Spinal cord (tissue), 9 donors: ENCODE measurements at regions not wholly inside any gene's neighbourhood (a gene's known extent, or its start where the extent isn't known, plus 50 kb on each side); places are given as distances from the start of the nearest gene placed in this dataset.
"Not testable (repeated sequence)": the region's sequence is repeated elsewhere in the genome, so short reads cannot be mapped to it uniquely, and the experiment has no call there.

Source experiments
- DNase-seq, 6 donors: peaks; one replicate each; pipeline versions ENCODE4 v3.0.0 to v3.0.0-alpha.2; 2013 to 2015; ENCODE audit warnings: low spot score in 6 of 6, low read depth in 4 of 6
- H3K27ac ChIP-seq: one replicate; pipeline ENCODE4 v1.5.1; 2013; ENCODE audit warnings: low read depth, low read length, control low read depth
- H3K27me3 ChIP-seq: one replicate; pipeline ENCODE4 v1.6.1; 2013; ENCODE audit warnings: low read length; ENCODE audit not compliant: control insufficient read depth, insufficient read depth
- H3K36me3 ChIP-seq: one replicate; pipeline ENCODE4 v1.6.1; 2013; ENCODE audit warnings: low read length; ENCODE audit not compliant: control insufficient read depth, insufficient read depth
- H3K4me1 ChIP-seq: one replicate; pipeline ENCODE4 v1.6.1; 2013; ENCODE audit warnings: low read length; ENCODE audit not compliant: control insufficient read depth, insufficient read depth
- H3K4me3 ChIP-seq: one replicate; pipeline ENCODE4 v1.5.1; 2013; ENCODE audit warnings: low read depth, low read length, control low read depth
- H3K9me3 ChIP-seq: one replicate; pipeline ENCODE4 v1.6.1; 2013; ENCODE audit warnings: low read length; ENCODE audit not compliant: control insufficient read depth, insufficient read depth
- WGBS: methylation state at CpG from one replicate; pipeline ENCODE4 v1.1.5; 2013; ENCODE audit warnings: missing lambda C conversion rate; ENCODE audit not compliant: insufficient coverage; 5-methylcytosine and 5-hydroxymethylcytosine counted together
- donor health status: healthy.

GRCh38 chr15:67928666-67929065 is 88.8 kb upstream of the RNU6-1 start:
- no peak overlapping the region for H3K27ac ChIP-seq
- peaks cover 7% of the 10 kb centered on the region for H3K4me1 ChIP-seq
- no peaks in the 10 kb centered on the region for H3K9me3 ChIP-seq
- H3K36me3 ChIP-seq: no peaks in the 10 kb centered on the region
- WGBS: 72% methylated on average over 6 of the region's 6 CpGs
- H3K27me3 ChIP-seq: no peaks in the 10 kb centered on the region
- no peak overlapping the region for H3K4me3 ChIP-seq
- no peak for DNase-seq

GRCh38 chr15:67930720-67931119 is 90.9 kb upstream of the RNU6-1 start:
- H3K9me3 ChIP-seq: no peaks in the 10 kb centered on the region
- H3K4me1 ChIP-seq: peaks cover 7% of the 10 kb centered on the region
- WGBS: 100% methylated on average over 2 of the region's 2 CpGs
- H3K27ac ChIP-seq: no peak overlapping the region
- no peak overlapping the region for H3K4me3 ChIP-seq
- DNase-seq: no peak
- H3K27me3 ChIP-seq: no peaks in the 10 kb centered on the region
- H3K36me3 ChIP-seq: no peaks in the 10 kb centered on the region

- H3K27ac ChIP-seq: no peak overlapping the region
- WGBS: 100% methylated on average over 1 of the region's 3 CpGs
- no peak for DNase-seq
Measured at GRCh38 chr15:67931861-67932260, 92.0 kb upstream of the RNU6-1 start.

GRCh38 chr15:67934126-67934525 is 94.3 kb upstream of the RNU6-1 start:
- not testable (repeated sequence) for H3K36me3 ChIP-seq, H3K27ac ChIP-seq, H3K9me3 ChIP-seq, H3K4me3 ChIP-seq, H3K4me1 ChIP-seq, H3K27me3 ChIP-seq, DNase-seq
- 100% methylated on average over 1 of the region's 3 CpGs for WGBS

More at GRCh38 chr15:67931861-67932260, 92.0 kb upstream of the RNU6-1 start:
- H3K36me3 ChIP-seq: no peaks in the 10 kb centered on the region
- no peak overlapping the region for H3K4me3 ChIP-seq
- no peaks in the 10 kb centered on the region for H3K27me3 ChIP-seq
- H3K9me3 ChIP-seq: peaks cover 2% of the 10 kb centered on the region
- H3K4me1 ChIP-seq: peaks cover 7% of the 10 kb centered on the region

GRCh38 chr15:67935244-67935643 is 95.4 kb upstream of the RNU6-1 start:
- Histone ChIP-seq H3K36me3 (no peaks in the 10 kb centered on the region), H3K4me3 (no peak overlapping the region), H3K27ac (no peak overlapping the region), H3K9me3 (peaks cover 2% of the 10 kb centered on the region), H3K4me1 (peaks cover 4% of the 10 kb centered on the region), H3K27me3 (no peaks in the 10 kb centered on the region)
- no peak for DNase-seq

GRCh38 chr15:67936258-67936657 is 96.4 kb upstream of the RNU6-1 start:
- no peak overlapping the region for H3K27ac ChIP-seq
- H3K27me3 ChIP-seq: no peaks in the 10 kb centered on the region
- H3K36me3 ChIP-seq: no peaks in the 10 kb centered on the region
- DNase-seq: no peak
- no peak overlapping the region for H3K4me3 ChIP-seq
- H3K9me3 ChIP-seq: peaks cover 2% of the 10 kb centered on the region
- peaks cover 4% of the 10 kb centered on the region for H3K4me1 ChIP-seq
- 89% methylated on average over 3 of the region's 5 CpGs for WGBS

- peaks cover 4% of the 10 kb centered on the region for H3K4me1 ChIP-seq
- no peaks in the 10 kb centered on the region for H3K36me3 ChIP-seq
- peaks cover 2% of the 10 kb centered on the region for H3K9me3 ChIP-seq
- 100% methylated on average over 1 of the region's 3 CpGs for WGBS
- H3K27ac ChIP-seq: no peak overlapping the region
- DNase-seq: no peak
- no peaks in the 10 kb centered on the region for H3K27me3 ChIP-seq
- no peak overlapping the region for H3K4me3 ChIP-seq
Measured at GRCh38 chr15:67937153-67937761, 97.4 kb upstream of the RNU6-1 start.

GRCh38 chr15:67939179-67939578 is 99.3 kb upstream of the RNU6-1 start:
- H3K27ac ChIP-seq, H3K9me3 ChIP-seq, DNase-seq, H3K27me3 ChIP-seq, H3K4me3 ChIP-seq, H3K36me3 ChIP-seq, H3K4me1 ChIP-seq: not testable (repeated sequence)
- no CpG with 5 or more reads among the region's 5 CpGs for WGBS

GRCh38 chr15:67939588-67940323 is 99.9 kb upstream of the RNU6-1 start:
- not testable (repeated sequence) for H3K27me3 ChIP-seq, H3K36me3 ChIP-seq, DNase-seq, H3K4me3 ChIP-seq, H3K27ac ChIP-seq, H3K4me1 ChIP-seq, H3K9me3 ChIP-seq
- 100% methylated on average over 1 of the region's 5 CpGs for WGBS

- DNase-seq: no peak
- 100% methylated on average over 1 of the region's 1 CpG for WGBS
- Histone ChIP-seq H3K4me1 (peaks cover 10% of the 10 kb centered on the region), H3K9me3 (peaks cover 2% of the 10 kb centered on the region), H3K4me3 (no peak overlapping the region), H3K36me3 (no peaks in the 10 kb centered on the region), H3K27ac (no peak overlapping the region), H3K27me3 (no peaks in the 10 kb centered on the region)
Measured at GRCh38 chr15:67940324-67940719, 100.5 kb upstream of the RNU6-1 start.
